HL-60 (cell line): ENCODE measurements at regions not wholly inside any gene's neighbourhood (a gene's known extent, or its start where the extent isn't known, plus 50 kb on each side); places are given as distances from the start of the nearest gene placed in this dataset.

Experiments
- GABPA ChIP-seq: IDR thresholded peaks from 2 replicates; pipeline ENCODE4 v1.6.1; 2012; ENCODE audit warnings: low read depth
- POLR2AphosphoS5 ChIP-seq: IDR thresholded peaks from 2 replicates; pipeline ENCODE4 v1.6.1; 2012; ENCODE audit warnings: low read depth
- SPI1 ChIP-seq: IDR thresholded peaks from 2 replicates; pipeline ENCODE4 v1.6.1; 2012; ENCODE audit warnings: low read depth, mild to moderate bottlenecking, borderline replicate concordance
- TF ChIP-seq, protein P1 (sequence below): IDR thresholded peaks from one replicate; pipeline ENCODE4 v1.5.1; 2011; ENCODE audit warnings: low read length, control low read depth, inconsistent platforms; ENCODE audit not compliant: insufficient read depth
- TF ChIP-seq, protein P2 (sequence below): IDR thresholded peaks from 2 replicates; pipeline ENCODE4 v1.6.1; 2012; ENCODE audit warnings: low read depth; ENCODE audit not compliant: insufficient replicate concordance

DNA sequence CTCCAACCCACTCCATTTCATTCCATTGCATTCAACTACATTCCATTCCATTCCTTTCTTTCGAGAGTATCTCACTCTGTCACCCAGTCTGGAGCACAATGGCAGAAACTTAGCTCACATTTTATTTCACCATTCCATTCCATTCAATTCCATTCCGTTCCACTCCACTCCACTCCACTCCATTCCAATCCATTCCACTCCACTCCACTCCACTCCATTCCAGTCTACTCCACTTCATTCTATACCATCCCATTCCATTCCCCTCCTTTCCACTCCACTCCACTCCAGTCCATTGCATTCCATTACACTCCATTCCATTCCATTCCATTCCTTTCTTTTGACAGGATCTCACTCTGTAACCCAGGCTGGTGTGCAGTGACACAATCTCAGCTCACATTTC, 1466.3 kb downstream of the TSPY10 start:
- no peak for TF ChIP-seq GABPA
- TF ChIP-seq, protein P1, sequence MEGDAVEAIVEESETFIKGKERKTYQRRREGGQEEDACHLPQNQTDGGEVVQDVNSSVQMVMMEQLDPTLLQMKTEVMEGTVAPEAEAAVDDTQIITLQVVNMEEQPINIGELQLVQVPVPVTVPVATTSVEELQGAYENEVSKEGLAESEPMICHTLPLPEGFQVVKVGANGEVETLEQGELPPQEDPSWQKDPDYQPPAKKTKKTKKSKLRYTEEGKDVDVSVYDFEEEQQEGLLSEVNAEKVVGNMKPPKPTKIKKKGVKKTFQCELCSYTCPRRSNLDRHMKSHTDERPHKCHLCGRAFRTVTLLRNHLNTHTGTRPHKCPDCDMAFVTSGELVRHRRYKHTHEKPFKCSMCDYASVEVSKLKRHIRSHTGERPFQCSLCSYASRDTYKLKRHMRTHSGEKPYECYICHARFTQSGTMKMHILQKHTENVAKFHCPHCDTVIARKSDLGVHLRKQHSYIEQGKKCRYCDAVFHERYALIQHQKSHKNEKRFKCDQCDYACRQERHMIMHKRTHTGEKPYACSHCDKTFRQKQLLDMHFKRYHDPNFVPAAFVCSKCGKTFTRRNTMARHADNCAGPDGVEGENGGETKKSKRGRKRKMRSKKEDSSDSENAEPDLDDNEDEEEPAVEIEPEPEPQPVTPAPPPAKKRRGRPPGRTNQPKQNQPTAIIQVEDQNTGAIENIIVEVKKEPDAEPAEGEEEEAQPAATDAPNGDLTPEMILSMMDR, result no peak
- no peak for TF ChIP-seq SPI1
- no peak for TF ChIP-seq POLR2AphosphoS5
- TF ChIP-seq, protein P2, sequence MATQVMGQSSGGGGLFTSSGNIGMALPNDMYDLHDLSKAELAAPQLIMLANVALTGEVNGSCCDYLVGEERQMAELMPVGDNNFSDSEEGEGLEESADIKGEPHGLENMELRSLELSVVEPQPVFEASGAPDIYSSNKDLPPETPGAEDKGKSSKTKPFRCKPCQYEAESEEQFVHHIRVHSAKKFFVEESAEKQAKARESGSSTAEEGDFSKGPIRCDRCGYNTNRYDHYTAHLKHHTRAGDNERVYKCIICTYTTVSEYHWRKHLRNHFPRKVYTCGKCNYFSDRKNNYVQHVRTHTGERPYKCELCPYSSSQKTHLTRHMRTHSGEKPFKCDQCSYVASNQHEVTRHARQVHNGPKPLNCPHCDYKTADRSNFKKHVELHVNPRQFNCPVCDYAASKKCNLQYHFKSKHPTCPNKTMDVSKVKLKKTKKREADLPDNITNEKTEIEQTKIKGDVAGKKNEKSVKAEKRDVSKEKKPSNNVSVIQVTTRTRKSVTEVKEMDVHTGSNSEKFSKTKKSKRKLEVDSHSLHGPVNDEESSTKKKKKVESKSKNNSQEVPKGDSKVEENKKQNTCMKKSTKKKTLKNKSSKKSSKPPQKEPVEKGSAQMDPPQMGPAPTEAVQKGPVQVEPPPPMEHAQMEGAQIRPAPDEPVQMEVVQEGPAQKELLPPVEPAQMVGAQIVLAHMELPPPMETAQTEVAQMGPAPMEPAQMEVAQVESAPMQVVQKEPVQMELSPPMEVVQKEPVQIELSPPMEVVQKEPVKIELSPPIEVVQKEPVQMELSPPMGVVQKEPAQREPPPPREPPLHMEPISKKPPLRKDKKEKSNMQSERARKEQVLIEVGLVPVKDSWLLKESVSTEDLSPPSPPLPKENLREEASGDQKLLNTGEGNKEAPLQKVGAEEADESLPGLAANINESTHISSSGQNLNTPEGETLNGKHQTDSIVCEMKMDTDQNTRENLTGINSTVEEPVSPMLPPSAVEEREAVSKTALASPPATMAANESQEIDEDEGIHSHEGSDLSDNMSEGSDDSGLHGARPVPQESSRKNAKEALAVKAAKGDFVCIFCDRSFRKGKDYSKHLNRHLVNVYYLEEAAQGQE, result no peak
